Neural progenitor cell (in vitro differentiated cells): ENCODE measurements at regions not wholly inside any gene's neighbourhood (a gene's known extent, or its start where the extent isn't known, plus 50 kb on each side); places are given as distances from the start of the nearest gene placed in this dataset.

Source experiments
- DNase-seq: peaks from one replicate; pipeline ENCODE4 v3.0.0-alpha.2; 2016; ENCODE audit warnings: low spot score
- H2AFZ ChIP-seq: fragments of 200-600 bp; sonication (generic); replicated peaks from 2 replicates; pipeline ENCODE4 v1.6.1; 2016; ENCODE audit warnings: antibody characterized with exemption
- H3F3A ChIP-seq: fragments of 200-600 bp; sonication (generic); 2 replicates; pipeline ENCODE4 v1.6.1; 2016; ENCODE audit warnings: antibody characterized with exemption, low read depth
- H3K27ac ChIP-seq: fragments of 200-600 bp; sonication (generic); 2 replicates; pipeline ENCODE4 v1.5.1; 2016; ENCODE audit warnings: mild to moderate bottlenecking
- H3K27me3 ChIP-seq: fragments of 200-600 bp; sonication (generic); 2 replicates; pipeline ENCODE4 v1.6.1; 2016; ENCODE audit warnings: mild to moderate bottlenecking, moderate library complexity
- H3K36me3 ChIP-seq: fragments of 200-600 bp; sonication (generic); 2 replicates; pipeline ENCODE4 v1.5.1; 2016
- H3K4me1 ChIP-seq: fragments of 200-600 bp; sonication (generic); 2 replicates; pipeline ENCODE4 v1.6.1; 2016; ENCODE audit warnings: mixed run types
- H3K4me2 ChIP-seq: fragments of 200-600 bp; sonication (generic); 2 replicates; pipeline ENCODE4 v1.6.1; 2016
- H3K4me3 ChIP-seq: fragments of 200-600 bp; sonication (generic); 2 replicates; pipeline ENCODE4 v1.5.1; 2016
- H3K79me2 ChIP-seq: fragments of 200-600 bp; sonication (generic); 2 replicates; pipeline ENCODE4 v1.6.1; 2016; ENCODE audit warnings: low read depth
- H3K9ac ChIP-seq: fragments of 200-600 bp; sonication (generic); 2 replicates; pipeline ENCODE4 v1.6.1; 2016
- H3K9me3 ChIP-seq: fragments of 200-600 bp; sonication (generic); 2 replicates; pipeline ENCODE4 v1.5.1; 2016; ENCODE audit warnings: low read depth
- H4K20me1 ChIP-seq: fragments of 200-600 bp; sonication (generic); 2 replicates; pipeline ENCODE4 v1.6.1; 2016; ENCODE audit warnings: low read depth
- H3K27ac Mint-ChIP-seq: 3 replicates; pipeline ENCODE4 v1.8.0; 2021; ENCODE audit warnings: mixed read lengths
- H3K27me3 Mint-ChIP-seq: 2 replicates; pipeline ENCODE4 v1.8.0; 2022; ENCODE audit warnings: low read depth, mild to moderate bottlenecking, inconsistent platforms, moderate library complexity, mixed read lengths; ENCODE audit not compliant: insufficient read depth
- H3K36me3 Mint-ChIP-seq: 3 replicates; pipeline ENCODE4 v1.8.0; 2021; ENCODE audit warnings: mixed read lengths
- H3K4me1 Mint-ChIP-seq: 3 replicates; pipeline ENCODE4 v1.8.0; 2021; ENCODE audit warnings: mixed read lengths
- H3K4me3 Mint-ChIP-seq: 3 replicates; pipeline ENCODE4 v1.8.0; 2021; ENCODE audit warnings: mild to moderate bottlenecking, moderate library complexity, mixed read lengths
- H3K9me3 Mint-ChIP-seq: 3 replicates; pipeline ENCODE4 v1.8.0; 2020; ENCODE audit warnings: mixed read lengths
- CTCF ChIP-seq: fragments of 200-600 bp; sonication (generic); IDR thresholded peaks from 2 replicates; pipeline ENCODE4 v1.5.1; 2017; ENCODE audit warnings: antibody characterized with exemption, mild to moderate bottlenecking
- EZH2 ChIP-seq: fragments of 200-600 bp; sonication (generic); IDR thresholded peaks from 2 replicates; pipeline ENCODE4 v1.6.1; 2017; ENCODE audit warnings: antibody characterized with exemption, mild to moderate bottlenecking, moderate library complexity
- EZH2phosphoT487 ChIP-seq: fragments of 200-600 bp; sonication (generic); IDR thresholded peaks from 2 replicates; pipeline ENCODE4 v1.6.1; 2017; ENCODE audit warnings: antibody characterized with exemption

- Histone ChIP-seq H3K36me3 (no peaks in the 10 kb centered on the region), H3K9ac (no peak overlapping the region), H3K27me3 (no peaks in the 10 kb centered on the region), H3K79me2 (no peaks in the 10 kb centered on the region), H3F3A (no peaks in the 10 kb centered on the region), H3K4me3 (no peak overlapping the region), H3K4me1 (no peaks in the 10 kb centered on the region), H3K9me3 (no peaks in the 10 kb centered on the region), H2AFZ (no peak overlapping the region), H3K4me2 (no peak overlapping the region), H3K27ac (no peak overlapping the region), H4K20me1 (no peaks in the 10 kb centered on the region)
- H3K27ac Mint-ChIP-seq: peak overlapping the region; percentile 44
- peaks cover 5% of the 10 kb centered on the region for H3K27me3 Mint-ChIP-seq
- DNase-seq: no peak
- H3K4me1 Mint-ChIP-seq: peaks cover 3% of the 10 kb centered on the region
- H3K4me3 Mint-ChIP-seq: no peak overlapping the region
- peaks cover 4% of the 10 kb centered on the region for H3K9me3 Mint-ChIP-seq
- H3K36me3 Mint-ChIP-seq: no peaks in the 10 kb centered on the region
- TF ChIP-seq EZH2phosphoT487 (no peak), EZH2 (no peak), CTCF (no peak)
These were observed 69.0 kb upstream of the HRH2 start for GRCh38 chr5:175588709-175589429.

DNA sequence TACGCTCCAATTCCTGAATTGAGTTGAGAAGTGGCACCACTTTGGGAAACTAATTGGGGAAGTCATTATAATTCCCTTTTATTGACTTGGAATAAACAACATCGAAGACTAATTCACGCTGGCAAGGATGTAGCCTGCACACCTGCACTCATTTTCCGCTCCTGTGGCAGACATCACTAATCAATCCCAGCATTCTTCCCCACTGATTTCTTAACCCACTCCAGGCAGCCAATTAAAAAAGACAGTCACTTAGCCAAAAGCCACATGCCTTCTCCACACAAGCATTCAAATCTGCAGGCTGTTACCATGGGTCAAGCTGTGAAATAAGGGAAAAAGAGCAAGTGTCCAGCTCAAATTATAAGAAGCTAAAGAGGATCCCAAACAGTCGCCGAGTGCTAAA lies 68.2 kb upstream of the HRH2 start:
- Mint-ChIP-seq H3K27ac (no peak overlapping the region), H3K36me3 (no peaks in the 10 kb centered on the region)

DNA sequence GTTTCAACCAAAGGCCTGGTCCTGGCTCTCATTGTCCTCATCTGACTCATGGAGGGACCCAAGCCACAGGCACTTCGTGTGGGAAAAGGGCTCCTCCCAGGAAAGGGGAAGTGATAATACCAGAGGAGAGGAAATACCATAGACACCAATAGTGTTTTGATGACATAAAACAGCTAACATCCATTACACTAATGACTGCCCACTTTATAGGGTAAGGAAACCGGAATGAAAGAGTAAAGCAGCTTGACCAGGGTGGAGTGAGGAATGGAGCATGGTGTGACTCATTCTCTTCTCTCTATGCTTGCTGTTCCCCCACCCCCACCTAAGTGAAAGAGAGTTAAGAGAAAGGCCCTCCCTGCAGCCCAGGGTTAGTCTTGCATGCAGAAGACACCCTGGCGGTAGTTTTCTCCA lies 67.4 kb upstream of the HRH2 start:
- no peak overlapping the region for H3K4me2 ChIP-seq

More for the DNA sequence above, 68.2 kb upstream of the HRH2 start:
- no peak overlapping the region for H3K4me3 Mint-ChIP-seq
- Histone ChIP-seq H3K4me2 (no peak overlapping the region), H3K9me3 (no peaks in the 10 kb centered on the region), H3K4me1 (no peaks in the 10 kb centered on the region), H3K27ac (no peak overlapping the region), H3K27me3 (no peaks in the 10 kb centered on the region), H3K4me3 (no peak overlapping the region), H3K9ac (no peak overlapping the region), H4K20me1 (no peaks in the 10 kb centered on the region), H3K79me2 (no peaks in the 10 kb centered on the region), H2AFZ (no peak overlapping the region), H3K36me3 (no peaks in the 10 kb centered on the region), H3F3A (no peaks in the 10 kb centered on the region)
- H3K4me1 Mint-ChIP-seq: peaks cover 3% of the 10 kb centered on the region
- DNase-seq: no peak
- no peak for TF ChIP-seq CTCF
- no peak for TF ChIP-seq EZH2
- no peak for TF ChIP-seq EZH2phosphoT487
- H3K9me3 Mint-ChIP-seq: peaks cover 6% of the 10 kb centered on the region
- peaks cover 5% of the 10 kb centered on the region for H3K27me3 Mint-ChIP-seq

More for the DNA sequence above, 67.4 kb upstream of the HRH2 start:
- Histone ChIP-seq H3K27ac (no peak overlapping the region), H3F3A (no peaks in the 10 kb centered on the region), H3K4me1 (no peaks in the 10 kb centered on the region), H3K36me3 (no peaks in the 10 kb centered on the region), H3K79me2 (no peaks in the 10 kb centered on the region), H3K4me3 (no peak overlapping the region), H4K20me1 (no peaks in the 10 kb centered on the region), H3K9me3 (no peaks in the 10 kb centered on the region), H2AFZ (no peak overlapping the region), H3K9ac (no peak overlapping the region), H3K27me3 (no peaks in the 10 kb centered on the region)
- no peak overlapping the region for H3K27ac Mint-ChIP-seq
- DNase-seq: no peak
- H3K27me3 Mint-ChIP-seq: peaks cover 5% of the 10 kb centered on the region
- no peak for TF ChIP-seq CTCF
- no peak for TF ChIP-seq EZH2
- no peak for TF ChIP-seq EZH2phosphoT487
- H3K9me3 Mint-ChIP-seq: peaks cover 4% of the 10 kb centered on the region
- no peaks in the 10 kb centered on the region for H3K36me3 Mint-ChIP-seq
- peaks cover 3% of the 10 kb centered on the region for H3K4me1 Mint-ChIP-seq
- H3K4me3 Mint-ChIP-seq: no peak overlapping the region
